Spleen (tissue), 7 donors: ENCODE measurements at regions not wholly inside any gene's neighbourhood (a gene's known extent, or its start where the extent isn't known, plus 50 kb on each side); places are given as distances from the start of the nearest gene placed in this dataset.

Source experiments
- POLR2A ChIP-seq, 3 donors: fragments of 450-650 bp; IDR thresholded peaks; one replicate each; pipeline ENCODE4 v1.5.1; 2017; ENCODE audit warnings: antibody characterized with exemption in 3 of 3, mild to moderate bottlenecking in 1 of 3
- TF ChIP-seq, protein P1 (sequence below), 11 experiments: fragments of 200-600 bp in 7 of 11; fragments of 450-650 bp in 4 of 11; sonication (generic) in 4 of 11; IDR thresholded peaks in 8 of 11; conservative IDR thresholded peaks in 3 of 11; 1 replicate in 7 of 11; 2 replicates in 4 of 11; pipeline versions ENCODE4 v1.4.0 to v1.8.0; 2016 to 2021; ENCODE audit warnings: antibody characterized with exemption in 11 of 11, inconsistent platforms in 4 of 11, mild to moderate bottlenecking in 1 of 11
- donor health status: DM: no; HTN: no; CAD: no; lungs with moderate emphysema.
- donor health status: DM: no; HTN: no; CAD: no.
- donor health status: DM: no; HTN: no; CAD: no.

DNA sequence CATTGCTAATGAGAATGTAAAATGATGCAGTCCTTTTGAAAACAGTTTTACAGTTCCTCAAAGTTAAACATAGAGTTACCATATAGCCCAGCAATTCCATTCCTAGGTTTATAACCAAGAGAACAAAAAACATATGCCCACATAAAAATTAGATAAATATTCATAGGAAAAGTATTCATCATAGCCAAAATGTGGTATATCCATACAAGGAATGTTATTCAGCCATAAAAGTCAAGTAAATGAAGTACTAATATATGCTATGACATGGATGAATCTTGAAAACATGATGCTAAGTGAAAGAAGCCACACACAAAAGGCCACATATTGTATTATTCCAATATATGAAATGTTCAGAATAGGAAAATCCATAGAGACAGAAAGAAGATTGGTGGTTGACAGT lies 158.0 kb upstream of the CARMIL1 start:
- no peak for TF ChIP-seq POLR2A (IDR thresholded peaks at IDR 0.05)
- TF ChIP-seq, protein P1, sequence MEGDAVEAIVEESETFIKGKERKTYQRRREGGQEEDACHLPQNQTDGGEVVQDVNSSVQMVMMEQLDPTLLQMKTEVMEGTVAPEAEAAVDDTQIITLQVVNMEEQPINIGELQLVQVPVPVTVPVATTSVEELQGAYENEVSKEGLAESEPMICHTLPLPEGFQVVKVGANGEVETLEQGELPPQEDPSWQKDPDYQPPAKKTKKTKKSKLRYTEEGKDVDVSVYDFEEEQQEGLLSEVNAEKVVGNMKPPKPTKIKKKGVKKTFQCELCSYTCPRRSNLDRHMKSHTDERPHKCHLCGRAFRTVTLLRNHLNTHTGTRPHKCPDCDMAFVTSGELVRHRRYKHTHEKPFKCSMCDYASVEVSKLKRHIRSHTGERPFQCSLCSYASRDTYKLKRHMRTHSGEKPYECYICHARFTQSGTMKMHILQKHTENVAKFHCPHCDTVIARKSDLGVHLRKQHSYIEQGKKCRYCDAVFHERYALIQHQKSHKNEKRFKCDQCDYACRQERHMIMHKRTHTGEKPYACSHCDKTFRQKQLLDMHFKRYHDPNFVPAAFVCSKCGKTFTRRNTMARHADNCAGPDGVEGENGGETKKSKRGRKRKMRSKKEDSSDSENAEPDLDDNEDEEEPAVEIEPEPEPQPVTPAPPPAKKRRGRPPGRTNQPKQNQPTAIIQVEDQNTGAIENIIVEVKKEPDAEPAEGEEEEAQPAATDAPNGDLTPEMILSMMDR (IDR thresholded peaks at IDR 0.05 in 8 of 11, conservative IDR thresholded peaks at IDR 0.05 in 3 of 11), result no peak
